ENCODE measurements at regions not wholly inside any gene's neighbourhood (a gene's known extent, or its start where the extent isn't known, plus 50 kb on each side); places are given as distances from the start of the nearest gene placed in this dataset.

- no peak for TF ChIP-seq POLR2A (IDR thresholded peaks at IDR 0.05; ENCODE audit: low read depth)
- TF ChIP-seq, protein P1, sequence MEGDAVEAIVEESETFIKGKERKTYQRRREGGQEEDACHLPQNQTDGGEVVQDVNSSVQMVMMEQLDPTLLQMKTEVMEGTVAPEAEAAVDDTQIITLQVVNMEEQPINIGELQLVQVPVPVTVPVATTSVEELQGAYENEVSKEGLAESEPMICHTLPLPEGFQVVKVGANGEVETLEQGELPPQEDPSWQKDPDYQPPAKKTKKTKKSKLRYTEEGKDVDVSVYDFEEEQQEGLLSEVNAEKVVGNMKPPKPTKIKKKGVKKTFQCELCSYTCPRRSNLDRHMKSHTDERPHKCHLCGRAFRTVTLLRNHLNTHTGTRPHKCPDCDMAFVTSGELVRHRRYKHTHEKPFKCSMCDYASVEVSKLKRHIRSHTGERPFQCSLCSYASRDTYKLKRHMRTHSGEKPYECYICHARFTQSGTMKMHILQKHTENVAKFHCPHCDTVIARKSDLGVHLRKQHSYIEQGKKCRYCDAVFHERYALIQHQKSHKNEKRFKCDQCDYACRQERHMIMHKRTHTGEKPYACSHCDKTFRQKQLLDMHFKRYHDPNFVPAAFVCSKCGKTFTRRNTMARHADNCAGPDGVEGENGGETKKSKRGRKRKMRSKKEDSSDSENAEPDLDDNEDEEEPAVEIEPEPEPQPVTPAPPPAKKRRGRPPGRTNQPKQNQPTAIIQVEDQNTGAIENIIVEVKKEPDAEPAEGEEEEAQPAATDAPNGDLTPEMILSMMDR (IDR thresholded peaks at IDR 0.05): no peak
Measured at GRCh38 chr9:84617411-84618029, 52.0 kb upstream of the NTRK2 start.

Data from esophagus muscularis mucosa (tissue), 3 donors.